Colonic mucosa (tissue), 4 donors: ENCODE measurements at regions not wholly inside any gene's neighbourhood (a gene's known extent, or its start where the extent isn't known, plus 50 kb on each side); places are given as distances from the start of the nearest gene placed in this dataset.
"Not testable (repeated sequence)": the region's sequence is repeated elsewhere in the genome, so short reads cannot be mapped to it uniquely, and the experiment has no call there.

Experiments used
- DNase-seq: peaks from one replicate; pipeline ENCODE4 v3.0.0-alpha.2; 2020
- H3K27ac ChIP-seq: fragments of 200-600 bp; one replicate; pipeline ENCODE4 v1.8.0; 2021
- H3K27me3 ChIP-seq: fragments of 200-600 bp; one replicate; pipeline ENCODE4 v1.8.0; 2021
- H3K36me3 ChIP-seq: fragments of 200-600 bp; one replicate; pipeline ENCODE4 v1.8.0; 2021
- H3K4me1 ChIP-seq: fragments of 200-600 bp; one replicate; pipeline ENCODE4 v1.8.0; 2021; ENCODE audit warnings: mild to moderate bottlenecking
- H3K4me3 ChIP-seq: fragments of 200-600 bp; one replicate; pipeline ENCODE4 v1.8.0; 2021
- H3K9ac ChIP-seq, 2 donors: one replicate each; pipeline ENCODE4 v1.7.0; 2013; ENCODE audit warnings: control low read depth in 2 of 2, low read depth in 2 of 2, low read length in 2 of 2
- H3K9me3 ChIP-seq: fragments of 200-600 bp; one replicate; pipeline ENCODE4 v1.8.0; 2021
- CTCF ChIP-seq: fragments of 200-600 bp; IDR thresholded peaks from one replicate; pipeline ENCODE4 v1.8.0; 2022; ENCODE audit warnings: antibody characterized with exemption, mild to moderate bottlenecking
- intact Hi-C: fragments of 100-400 bp; cut with DNase I; formaldehyde crosslinking; loops from one replicate; pipeline ENCODE4 v1.14.1; 2022
- donor health status: healthy.
- donor health status: DM: no; HTN: no; CAD: no.
- donor health status: DM: no; HTN: no; CAD: no.

DNA sequence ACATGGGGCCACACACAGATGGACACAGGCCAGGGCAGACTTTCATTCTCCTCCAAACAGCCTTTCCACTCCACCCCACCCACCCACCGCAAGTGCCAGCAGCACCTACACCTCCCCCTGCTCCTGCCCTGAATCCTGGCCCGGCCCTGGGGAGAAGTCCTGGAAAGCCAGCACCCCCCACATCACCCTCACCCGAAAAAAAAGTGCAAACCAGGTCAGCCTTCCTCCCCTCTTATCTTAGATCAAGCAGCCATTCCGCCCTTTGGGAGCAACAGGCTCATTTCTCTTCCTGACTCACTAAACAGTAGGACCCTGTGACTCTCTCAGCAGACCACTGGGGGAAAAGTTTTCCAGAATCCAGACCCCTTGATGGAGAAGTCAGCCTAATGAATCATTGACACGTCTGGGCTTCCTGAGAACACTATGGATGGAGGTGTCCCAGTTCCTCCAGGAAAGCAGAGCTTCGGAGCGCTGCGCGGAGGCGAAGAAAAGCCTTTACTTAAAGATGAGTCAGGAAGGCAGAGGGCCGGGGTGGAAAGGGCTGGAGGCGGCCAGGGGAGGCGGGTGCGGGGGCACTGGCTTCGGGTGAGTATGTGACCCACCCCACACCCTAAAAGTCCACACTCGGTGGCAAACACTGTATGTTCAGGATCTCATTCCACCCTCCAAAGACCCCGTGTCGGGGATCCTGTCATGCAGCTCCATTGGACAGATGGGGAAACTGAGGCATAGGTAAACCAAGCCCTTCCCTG is 588.7 kb downstream of the MATN1 start:
- H3K9ac ChIP-seq: no peak overlapping the region
- no peak for DNase-seq
- H3K36me3 ChIP-seq: no peaks in the 10 kb centered on the region
- no peaks in the 10 kb centered on the region for H3K9me3 ChIP-seq
- TF ChIP-seq CTCF: no peak
- no peaks in the 10 kb centered on the region for H3K4me1 ChIP-seq
- no peak overlapping the region for H3K27ac ChIP-seq
- no peaks in the 10 kb centered on the region for H3K27me3 ChIP-seq
- intact Hi-C loops: no loop called here
- H3K4me3 ChIP-seq: no peak overlapping the region

DNA sequence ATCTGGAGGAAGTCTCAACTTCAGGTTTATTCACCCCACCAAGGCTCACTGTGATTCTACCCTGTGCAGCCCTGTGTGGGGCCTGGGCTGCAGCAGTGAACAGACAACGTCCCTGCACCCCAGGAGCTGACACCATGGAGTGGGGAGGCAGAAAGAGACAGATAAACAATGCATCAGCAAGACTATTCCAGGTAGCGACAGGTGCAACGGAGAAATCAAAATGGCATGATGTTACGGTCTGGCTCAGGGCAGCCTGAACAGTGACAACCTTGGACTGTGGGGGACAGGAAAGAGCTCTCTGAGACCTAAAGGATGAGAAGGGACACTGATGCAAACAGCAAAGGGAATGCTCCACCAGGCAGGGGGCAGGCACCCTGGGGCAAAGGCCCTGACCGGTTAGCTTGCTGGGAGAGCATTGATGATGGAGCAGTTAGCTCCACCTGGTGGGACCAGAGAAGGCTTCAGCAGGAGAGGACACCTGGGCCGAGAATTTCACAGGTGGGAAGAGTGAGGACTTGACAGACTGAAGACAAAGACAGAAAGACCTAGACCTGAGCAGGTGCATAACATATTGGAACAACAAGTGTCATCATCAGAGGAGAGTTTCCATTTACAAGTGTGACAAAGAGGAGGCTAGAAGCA is 589.9 kb downstream of the MATN1 start:
- Histone ChIP-seq H3K27ac (no peak overlapping the region), H3K9me3 (no peaks in the 10 kb centered on the region), H3K27me3 (no peaks in the 10 kb centered on the region), H3K36me3 (no peaks in the 10 kb centered on the region), H3K9ac (no peak overlapping the region), H3K4me1 (no peaks in the 10 kb centered on the region), H3K4me3 (no peak overlapping the region)
- TF ChIP-seq CTCF: no peak
- intact Hi-C loops: no loop called here
- DNase-seq: no peak

- no peak for DNase-seq
- H3K36me3 ChIP-seq: no peaks in the 10 kb centered on the region
- intact Hi-C loops: no loop called here
- TF ChIP-seq CTCF: no peak
- H3K4me1 ChIP-seq: no peaks in the 10 kb centered on the region
- no peak overlapping the region for H3K4me3 ChIP-seq
- H3K9ac ChIP-seq: no peak overlapping the region
- no peaks in the 10 kb centered on the region for H3K9me3 ChIP-seq
- no peaks in the 10 kb centered on the region for H3K27me3 ChIP-seq
- H3K27ac ChIP-seq: no peak overlapping the region
These were observed 590.6 kb downstream of the MATN1 start for GRCh38 chr1:30132602-30133286.

DNA sequence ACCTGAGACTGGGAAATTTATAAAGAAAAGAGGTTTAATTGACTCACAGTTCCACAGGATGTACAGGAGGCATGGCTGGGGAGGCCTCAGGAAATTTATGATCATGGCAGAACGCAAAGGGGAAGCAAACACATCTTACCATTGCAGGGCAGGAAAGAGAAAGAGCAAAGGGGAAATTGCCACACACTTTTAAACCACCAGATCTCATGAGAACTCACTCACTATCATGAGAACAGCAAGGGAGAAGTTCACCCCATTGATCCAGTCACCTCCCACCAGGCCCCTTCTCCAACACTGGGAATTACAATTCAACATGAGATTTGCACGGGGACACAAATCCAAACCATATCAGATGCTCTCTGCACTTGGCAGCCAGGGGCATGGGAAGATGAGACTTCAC is 592.8 kb downstream of the MATN1 start:
- DNase-seq, H3K27me3 ChIP-seq, H3K9ac ChIP-seq, H3K9me3 ChIP-seq, H3K4me1 ChIP-seq, intact Hi-C loops, H3K4me3 ChIP-seq, H3K36me3 ChIP-seq, H3K27ac ChIP-seq: not testable (repeated sequence)

- Histone ChIP-seq H3K27me3 (no peaks in the 10 kb centered on the region), H3K9ac (no peak overlapping the region), H3K4me3 (no peak overlapping the region), H3K27ac (no peak overlapping the region), H3K9me3 (no peaks in the 10 kb centered on the region), H3K36me3 (no peaks in the 10 kb centered on the region), H3K4me1 (no peaks in the 10 kb centered on the region)
- intact Hi-C loops: no loop called here
- TF ChIP-seq CTCF: no peak
- no peak for DNase-seq
These were observed 593.3 kb downstream of the MATN1 start for GRCh38 chr1:30130099-30130498.
